ENCODE measurements at regions not wholly inside any gene's neighbourhood (a gene's known extent, or its start where the extent isn't known, plus 50 kb on each side); places are given as distances from the start of the nearest gene placed in this dataset.

- TF ChIP-seq CTCF (IDR thresholded peaks at IDR 0.05), result no peak
- TF ChIP-seq POLR2A (IDR thresholded peaks at IDR 0.05), result no peak
Measured at GRCh38 chr7:159196584-159196983, 51.9 kb upstream of the VIPR2 start.

Data from thyroid gland (tissue), 4 donors.